ENCODE measurements at regions not wholly inside any gene's neighbourhood (a gene's known extent, or its start where the extent isn't known, plus 50 kb on each side); places are given as distances from the start of the nearest gene placed in this dataset.

GRCh38 chr15:62573876-62574275 is 408.8 kb upstream of the C2CD4B start:
- TF ChIP-seq CTCF (IDR thresholded peaks at IDR 0.05) (no peak), POLR2A (IDR thresholded peaks at IDR 0.05) (no peak), EP300 (IDR thresholded peaks at IDR 0.05) (no peak)
